NOMO-1 treated with DMSO at 0.1 percent for 48 hours (cell line): ENCODE measurements at regions not wholly inside any gene's neighbourhood (a gene's known extent, or its start where the extent isn't known, plus 50 kb on each side); places are given as distances from the start of the nearest gene placed in this dataset.

ENCODE experiments used
- DNase-seq: peaks from one replicate; lab custom pipeline; 2025; ENCODE audit not compliant: unreplicated experiment; lab: John Stamatoyannopoulos, UW

DNA sequence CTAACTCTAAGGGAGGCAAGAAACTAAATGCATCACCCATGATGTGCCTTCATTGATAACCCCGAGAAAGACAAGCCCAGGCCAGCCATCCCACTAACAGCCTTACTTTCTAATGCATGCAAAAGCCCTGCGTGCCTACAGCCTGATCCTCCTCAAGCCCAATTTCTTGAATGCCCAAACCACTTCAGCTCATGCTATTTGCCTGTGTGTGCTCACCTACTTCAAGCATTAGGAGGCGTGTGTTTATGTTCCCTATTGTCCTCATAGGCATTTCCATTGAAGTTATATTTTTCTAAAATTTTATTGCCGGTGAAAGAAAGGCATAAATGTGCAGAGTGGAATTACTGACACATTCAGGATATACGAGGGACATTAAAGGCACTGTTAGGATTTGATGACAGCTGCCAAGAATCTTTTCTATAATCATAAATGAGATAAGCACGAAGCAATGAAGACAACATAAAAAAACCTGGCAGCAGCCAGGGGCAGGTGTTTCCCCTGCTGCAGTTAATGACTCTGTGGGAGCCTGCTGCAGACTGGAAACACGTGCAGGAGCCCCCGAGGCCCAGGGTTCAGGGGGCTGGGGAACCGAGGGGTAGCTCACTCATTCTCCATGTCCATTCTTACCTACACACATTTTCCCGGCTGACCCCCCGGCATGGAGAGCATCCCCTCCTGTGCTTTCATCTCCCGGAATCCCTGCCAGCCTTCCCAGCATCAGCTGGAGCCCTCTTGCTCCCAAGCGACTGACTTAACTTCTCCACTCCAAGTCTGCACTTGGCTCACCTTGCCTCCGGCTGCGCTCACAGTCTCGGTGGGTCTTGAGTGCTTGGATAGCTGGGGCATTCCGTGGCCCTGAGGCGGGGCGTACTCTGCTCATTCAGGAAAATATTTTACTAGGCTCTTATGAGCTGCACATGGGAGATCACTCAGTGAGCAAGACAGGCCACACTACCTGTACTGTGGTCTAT lies 292.3 kb upstream of the SIX2 start:
- DNase-seq = no peak

- no peak for DNase-seq
These were observed 290.9 kb upstream of the SIX2 start for GRCh38 chr2:45300026-45300750.

- no peak for DNase-seq
These were observed 290.1 kb upstream of the SIX2 start for GRCh38 chr2:45299361-45299760.

- no peak for DNase-seq
These were observed 283.9 kb upstream of the SIX2 start for GRCh38 chr2:45293182-45293581.

DNA sequence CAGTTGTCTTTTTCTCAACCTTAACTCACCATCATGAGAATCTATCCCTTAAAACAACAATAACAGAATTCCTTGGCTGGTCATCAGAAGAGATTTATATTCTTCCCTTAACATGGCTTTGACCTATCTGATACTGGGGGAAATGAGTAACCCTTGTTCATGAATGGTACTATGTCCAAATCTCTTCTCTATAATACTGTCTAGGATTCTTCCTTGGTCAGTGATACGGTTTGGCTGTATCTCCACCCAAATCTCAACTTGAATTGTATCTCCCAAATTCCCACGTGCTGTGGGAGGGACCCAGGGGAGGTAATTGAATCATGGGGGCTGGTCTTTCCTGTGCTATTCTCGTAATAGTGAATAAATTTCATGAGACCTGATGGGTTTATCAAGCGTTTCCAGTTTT lies 282.0 kb upstream of the SIX2 start:
- DNase-seq = no peak

DNA sequence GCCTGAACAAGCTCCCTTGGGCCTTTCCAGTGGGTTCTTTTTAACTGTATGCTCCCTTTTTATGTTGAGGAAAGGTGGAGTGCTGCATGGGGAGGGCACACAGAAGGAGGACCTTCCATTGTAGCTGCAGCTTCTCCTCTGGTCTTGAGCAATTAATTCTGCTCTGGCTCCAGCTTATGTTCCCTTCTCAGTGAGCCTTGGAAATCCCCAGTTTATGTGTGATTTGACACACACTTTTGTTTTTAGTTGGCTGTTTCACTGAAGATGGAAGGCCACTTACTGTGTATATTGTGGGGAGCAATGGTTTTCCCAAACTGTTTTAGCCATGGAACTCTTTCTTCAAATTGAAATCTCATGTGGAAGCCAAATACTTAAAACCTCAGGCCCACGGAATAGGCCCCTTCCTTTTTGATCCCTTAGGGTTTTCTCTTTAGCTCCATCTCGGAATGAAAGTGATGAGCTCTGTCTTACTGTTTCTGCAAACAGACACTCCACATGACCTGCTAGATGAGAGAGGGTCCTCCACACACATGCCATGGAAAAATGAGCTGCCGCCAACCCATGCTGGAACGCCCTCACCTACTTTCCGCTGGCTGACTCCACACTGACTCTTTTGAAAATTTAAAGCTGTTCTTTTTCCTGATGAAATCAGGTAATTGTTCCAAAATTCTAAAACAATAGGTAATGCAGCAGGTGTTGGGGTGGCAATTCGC lies 280.9 kb upstream of the SIX2 start:
- DNase-seq = no peak

- DNase-seq = no peak
These were observed 279.5 kb upstream of the SIX2 start for GRCh38 chr2:45288532-45289417.

- DNase-seq = no peak
These were observed 277.8 kb upstream of the SIX2 start for GRCh38 chr2:45287045-45287444.

DNA sequence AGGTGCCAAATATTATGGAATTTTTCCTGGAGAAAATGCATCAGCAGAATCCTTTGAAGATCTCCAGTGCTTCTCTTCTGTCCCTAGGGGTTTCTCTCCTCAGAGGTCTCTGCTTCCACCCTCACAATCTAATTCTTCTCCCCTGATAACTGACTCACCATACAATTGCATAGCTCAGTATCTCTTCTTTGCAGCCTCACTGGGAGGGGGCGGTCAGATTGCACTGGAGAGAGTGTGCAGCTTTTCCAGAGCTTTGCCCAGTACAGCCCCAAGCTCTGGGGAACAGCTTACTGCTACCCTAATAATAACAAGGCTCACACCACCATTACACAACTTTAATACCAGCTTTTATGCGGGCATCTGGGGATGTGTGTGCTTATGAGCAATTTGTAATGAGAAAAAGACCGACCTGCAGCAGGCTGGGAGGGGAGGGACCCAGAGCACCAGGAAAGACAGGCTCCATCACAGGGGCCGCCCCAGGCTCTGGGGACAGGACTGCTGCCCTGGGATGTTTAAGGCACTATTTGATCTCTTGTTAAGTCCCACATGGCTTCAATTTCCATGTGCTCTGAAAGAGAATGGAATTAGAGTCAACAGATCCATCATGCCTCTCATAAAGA lies 276.6 kb upstream of the SIX2 start:
- DNase-seq = no peak

DNA sequence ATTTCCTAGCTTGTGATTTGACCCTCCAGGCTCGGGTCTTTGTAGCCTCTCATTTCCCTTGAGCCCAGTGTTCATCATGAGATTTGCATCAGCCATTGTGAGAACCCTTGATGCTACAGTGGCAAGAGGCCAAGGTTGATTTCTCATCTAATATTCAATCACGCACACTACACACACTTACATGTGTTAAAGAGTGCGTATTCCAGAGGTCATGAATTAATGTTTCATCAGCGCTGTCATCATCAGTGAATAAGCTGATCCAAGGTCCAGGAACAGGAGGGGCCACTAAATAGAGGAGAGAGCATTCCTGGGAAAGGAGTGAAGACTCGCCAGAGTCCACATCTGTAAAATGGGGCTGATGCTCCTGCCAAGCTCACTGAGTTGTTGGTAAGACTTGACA lies 276.1 kb upstream of the SIX2 start:
- no peak for DNase-seq

DNA sequence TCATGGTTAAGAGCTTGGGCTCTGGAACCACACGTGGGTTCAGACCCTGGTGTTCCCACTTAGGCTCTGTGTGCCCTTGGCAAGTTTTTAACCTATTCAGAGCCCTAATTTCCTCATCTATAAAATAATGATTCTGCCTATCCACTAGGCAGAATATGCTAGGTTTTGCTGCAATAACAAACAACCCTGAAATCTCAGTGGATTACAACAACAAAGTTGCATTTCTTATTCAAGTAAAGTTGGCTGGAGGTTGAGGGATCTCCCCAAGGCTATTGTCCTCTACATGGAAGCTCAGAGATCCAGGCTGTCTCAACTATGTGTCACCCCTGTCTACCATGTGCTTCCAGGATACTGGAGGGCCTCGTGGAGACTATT lies 275.4 kb upstream of the SIX2 start:
- DNase-seq = no peak

GRCh38 chr2:45283764-45284620 lies 274.7 kb upstream of the SIX2 start:
- DNase-seq = no peak

DNA sequence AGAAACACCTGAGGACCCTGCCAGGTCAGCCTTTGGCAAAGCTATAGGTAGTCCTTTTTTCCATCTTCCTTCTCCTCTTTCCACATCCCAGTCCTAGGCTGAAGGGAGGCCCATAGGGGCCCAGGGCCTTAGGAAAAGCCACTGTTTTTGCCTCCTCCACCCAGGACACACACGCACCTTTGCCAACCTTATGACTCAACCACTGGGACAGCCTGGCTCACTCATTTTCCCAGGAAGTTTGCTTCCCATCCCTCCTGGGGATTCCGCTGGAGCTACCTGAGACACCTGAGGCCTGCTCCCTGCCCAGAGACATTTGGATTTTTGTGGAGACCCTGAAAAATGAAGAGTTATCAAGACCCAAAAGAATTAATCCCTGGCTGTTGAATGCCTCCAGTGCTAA lies 273.4 kb upstream of the SIX2 start:
- no peak for DNase-seq

- DNase-seq = no peak
These were observed 272.1 kb upstream of the SIX2 start for GRCh38 chr2:45281311-45281710.

- no peak for DNase-seq
These were observed 271.5 kb upstream of the SIX2 start for GRCh38 chr2:45280794-45281193.

GRCh38 chr2:45279356-45279755 lies 270.1 kb upstream of the SIX2 start:
- DNase-seq = no peak

DNA sequence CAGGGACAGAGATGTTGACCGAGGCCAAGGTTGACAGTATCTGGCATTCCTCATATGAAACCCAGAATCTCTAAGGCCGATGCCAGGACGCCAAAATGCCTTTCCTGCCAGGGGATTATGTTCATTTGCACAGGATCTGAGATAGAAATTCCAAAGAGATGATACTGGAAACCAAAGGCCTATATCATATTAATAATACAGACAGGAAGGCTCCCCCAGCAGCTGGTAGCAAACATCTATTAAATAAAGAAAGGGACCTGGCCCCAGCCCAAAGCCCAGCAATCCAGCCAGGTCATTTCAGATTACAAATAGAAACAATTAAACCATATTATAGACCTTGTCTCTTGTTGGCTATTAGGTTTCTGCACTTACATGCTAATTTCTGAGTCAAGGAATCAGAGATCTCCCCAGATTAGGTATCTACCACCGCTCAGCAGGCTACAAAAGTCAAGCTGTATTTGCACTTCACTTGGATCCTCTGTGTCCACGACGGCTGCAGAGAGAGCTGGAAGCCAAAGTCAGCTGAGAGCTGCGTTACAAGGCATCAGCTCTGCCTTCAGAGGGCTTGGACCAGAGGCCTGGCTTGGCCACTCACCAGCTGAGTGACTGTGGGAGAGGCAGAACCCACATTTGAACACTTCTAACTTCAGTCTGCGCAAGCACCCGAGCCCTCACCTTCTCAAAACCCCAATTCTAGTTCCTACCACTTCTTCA lies 269.3 kb upstream of the SIX2 start:
- no peak for DNase-seq

DNA sequence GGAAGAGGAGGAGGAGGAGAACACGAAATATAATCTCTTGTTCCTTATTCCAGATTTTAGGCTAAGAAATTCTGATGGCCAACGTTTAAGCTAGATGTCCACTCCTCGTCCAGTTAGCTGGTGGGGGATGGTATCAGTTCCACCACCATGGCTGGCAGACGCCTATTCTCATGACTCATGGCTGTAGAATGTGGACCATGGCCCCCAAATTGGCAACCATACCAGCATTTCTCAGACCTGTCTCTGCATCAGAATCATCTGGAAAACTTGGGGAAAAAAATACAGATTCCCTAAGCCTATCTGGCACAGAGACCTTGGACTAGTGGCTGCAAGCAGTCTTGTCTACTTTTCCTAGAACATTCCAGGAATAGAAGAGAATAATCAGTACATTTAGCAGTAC lies 267.7 kb upstream of the SIX2 start:
- no peak for DNase-seq

- DNase-seq = no peak
These were observed 266.6 kb upstream of the SIX2 start for GRCh38 chr2:45275806-45276205.
